ENCODE measurements at regions not wholly inside any gene's neighbourhood (a gene's known extent, or its start where the extent isn't known, plus 50 kb on each side); places are given as distances from the start of the nearest gene placed in this dataset.
A peak's percentile ranks its signal among the peaks of the same experiment; 100 is the strongest.

GRCh38 chr10:47058032-47058702 lies 146.9 kb downstream of the PTPN20 start:
- Histone ChIP-seq H3K27ac (ENCODE audit: poor library complexity, severe bottlenecking) (no peak overlapping the region), H3K4me3 (ENCODE audit: severe bottlenecking) (no peak overlapping the region), H3K36me3 (ENCODE audit: low read depth) (no peaks in the 10 kb centered on the region), H3K27me3 (ENCODE audit: insufficient read depth, poor library complexity, severe bottlenecking) (no peaks in the 10 kb centered on the region), H3K9me3 (ENCODE audit: severe bottlenecking) (no peaks in the 10 kb centered on the region), H3K4me1 (ENCODE audit: insufficient read depth, poor library complexity, severe bottlenecking) (no peaks in the 10 kb centered on the region)
- DNase-seq (ENCODE audit: low spot score) (no peak), ATAC-seq (ENCODE audit: low read depth) (no peak)
- TF ChIP-seq, protein P1, sequence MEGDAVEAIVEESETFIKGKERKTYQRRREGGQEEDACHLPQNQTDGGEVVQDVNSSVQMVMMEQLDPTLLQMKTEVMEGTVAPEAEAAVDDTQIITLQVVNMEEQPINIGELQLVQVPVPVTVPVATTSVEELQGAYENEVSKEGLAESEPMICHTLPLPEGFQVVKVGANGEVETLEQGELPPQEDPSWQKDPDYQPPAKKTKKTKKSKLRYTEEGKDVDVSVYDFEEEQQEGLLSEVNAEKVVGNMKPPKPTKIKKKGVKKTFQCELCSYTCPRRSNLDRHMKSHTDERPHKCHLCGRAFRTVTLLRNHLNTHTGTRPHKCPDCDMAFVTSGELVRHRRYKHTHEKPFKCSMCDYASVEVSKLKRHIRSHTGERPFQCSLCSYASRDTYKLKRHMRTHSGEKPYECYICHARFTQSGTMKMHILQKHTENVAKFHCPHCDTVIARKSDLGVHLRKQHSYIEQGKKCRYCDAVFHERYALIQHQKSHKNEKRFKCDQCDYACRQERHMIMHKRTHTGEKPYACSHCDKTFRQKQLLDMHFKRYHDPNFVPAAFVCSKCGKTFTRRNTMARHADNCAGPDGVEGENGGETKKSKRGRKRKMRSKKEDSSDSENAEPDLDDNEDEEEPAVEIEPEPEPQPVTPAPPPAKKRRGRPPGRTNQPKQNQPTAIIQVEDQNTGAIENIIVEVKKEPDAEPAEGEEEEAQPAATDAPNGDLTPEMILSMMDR (IDR thresholded peaks at IDR 0.05; ENCODE audit: poor library complexity, severe bottlenecking): no peak

DNA sequence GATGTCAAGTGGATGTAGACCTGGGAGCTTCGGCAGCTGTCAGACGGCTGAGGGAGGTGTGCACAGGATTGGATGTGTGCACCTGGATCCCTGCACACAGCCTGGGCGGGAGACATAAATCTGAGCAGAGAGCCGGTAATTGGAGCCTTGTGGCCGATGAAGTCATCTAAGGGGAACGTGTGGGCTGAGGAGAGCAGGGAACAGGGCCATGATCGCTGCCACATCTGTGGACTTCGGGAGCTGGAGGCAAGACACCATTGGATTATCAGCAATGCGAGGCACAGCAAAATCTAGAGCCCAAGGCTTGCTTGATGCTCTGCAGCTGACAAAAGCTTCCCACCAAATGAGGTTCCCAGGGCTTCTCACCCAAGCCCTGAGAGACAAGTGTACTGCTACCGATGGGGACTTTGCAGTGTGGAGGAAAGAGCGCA lies 147.7 kb downstream of the PTPN20 start:
- Histone ChIP-seq H3K27me3 (ENCODE audit: insufficient read depth, poor library complexity, severe bottlenecking) (no peaks in the 10 kb centered on the region), H3K36me3 (ENCODE audit: low read depth) (no peaks in the 10 kb centered on the region), H3K4me3 (ENCODE audit: severe bottlenecking) (no peak overlapping the region), H3K27ac (ENCODE audit: poor library complexity, severe bottlenecking) (no peak overlapping the region), H3K9me3 (ENCODE audit: severe bottlenecking) (no peaks in the 10 kb centered on the region), H3K4me1 (ENCODE audit: insufficient read depth, poor library complexity, severe bottlenecking) (no peaks in the 10 kb centered on the region)
- ATAC-seq (ENCODE audit: low read depth) (peak; percentile 44; the same call in 1 of the 3 replicates), DNase-seq (ENCODE audit: low spot score) (no peak)
- TF ChIP-seq, protein P1 (IDR thresholded peaks at IDR 0.05; ENCODE audit: poor library complexity, severe bottlenecking): no peak

GRCh38 chr10:47059606-47060311 lies 148.5 kb downstream of the PTPN20 start:
- ATAC-seq (ENCODE audit: low read depth) (no peak), DNase-seq (ENCODE audit: low spot score) (no peak)
- no peak overlapping the region for H3K4me3 ChIP-seq (ENCODE audit: severe bottlenecking)
- no peaks in the 10 kb centered on the region for H3K9me3 ChIP-seq (ENCODE audit: severe bottlenecking)
- H3K36me3 ChIP-seq (ENCODE audit: low read depth): no peaks in the 10 kb centered on the region
- H3K27me3 ChIP-seq (ENCODE audit: insufficient read depth, poor library complexity, severe bottlenecking): no peaks in the 10 kb centered on the region
- TF ChIP-seq, protein P1 (IDR thresholded peaks at IDR 0.05; ENCODE audit: poor library complexity, severe bottlenecking): no peak
- H3K27ac ChIP-seq (ENCODE audit: poor library complexity, severe bottlenecking): no peak overlapping the region
- H3K4me1 ChIP-seq (ENCODE audit: insufficient read depth, poor library complexity, severe bottlenecking): no peaks in the 10 kb centered on the region

GRCh38 chr10:47060356-47060755 lies 149.1 kb downstream of the PTPN20 start:
- Histone ChIP-seq H3K36me3 (ENCODE audit: low read depth) (no peaks in the 10 kb centered on the region), H3K9me3 (ENCODE audit: severe bottlenecking) (no peaks in the 10 kb centered on the region), H3K4me1 (ENCODE audit: insufficient read depth, poor library complexity, severe bottlenecking) (no peaks in the 10 kb centered on the region), H3K4me3 (ENCODE audit: severe bottlenecking) (no peak overlapping the region), H3K27me3 (ENCODE audit: insufficient read depth, poor library complexity, severe bottlenecking) (no peaks in the 10 kb centered on the region), H3K27ac (ENCODE audit: poor library complexity, severe bottlenecking) (no peak overlapping the region)
- ATAC-seq (ENCODE audit: low read depth): no peak
- no peak for DNase-seq (ENCODE audit: low spot score)
- TF ChIP-seq, protein P1 (IDR thresholded peaks at IDR 0.05; ENCODE audit: poor library complexity, severe bottlenecking): no peak

All from RWPE2 (cell line).